DND-41 (cell line): ENCODE measurements at regions not wholly inside any gene's neighbourhood (a gene's known extent, or its start where the extent isn't known, plus 50 kb on each side); places are given as distances from the start of the nearest gene placed in this dataset.
A peak's percentile ranks its signal among the peaks of the same experiment; 100 is the strongest.

Experiments used
- ATAC-seq: fragments of 200-7000 bp; cut with Tn5 transposase; 3 replicates; pipeline ENCODE4 v1.9.1; 2021; ENCODE audit warnings: low read depth; ENCODE audit not compliant: insufficient read depth
- DNase-seq: peaks from one replicate; pipeline ENCODE4 v3.0.0-alpha.2; 2020
- H2AFZ ChIP-seq: 2 replicates; pipeline ENCODE4 v1.6.0; 2012; ENCODE audit warnings: low read depth, low read length
- H3K27ac ChIP-seq: 2 replicates; pipeline ENCODE4 v1.5.1; 2012; ENCODE audit warnings: low read length, inconsistent platforms
- H3K27me3 ChIP-seq: fragments of 200-600 bp; sonication (generic); 2 replicates; pipeline ENCODE4 v1.6.0; 2012; ENCODE audit warnings: low read length, mild to moderate bottlenecking, inconsistent platforms; ENCODE audit not compliant: insufficient read depth, poor library complexity
- H3K36me3 ChIP-seq: 2 replicates; pipeline ENCODE4 v1.5.1; 2012; ENCODE audit warnings: low read length, inconsistent platforms; ENCODE audit not compliant: insufficient read depth
- H3K4me1 ChIP-seq: 2 replicates; pipeline ENCODE4 v1.5.1; 2012; ENCODE audit warnings: mild to moderate bottlenecking, low read length; ENCODE audit not compliant: insufficient read depth
- H3K4me2 ChIP-seq: 2 replicates; pipeline ENCODE4 v1.6.0; 2012; ENCODE audit warnings: mild to moderate bottlenecking, moderate library complexity, low read length, inconsistent platforms; ENCODE audit not compliant: insufficient read depth
- H3K4me3 ChIP-seq, 2 experiments: fragments of 200-600 bp in 1 of 2; shearing (Covaris generic) in 1 of 2; 2 replicates each; pipeline ENCODE4 v1.5.1; 2012 to 2016; ENCODE audit warnings: inconsistent platforms in 2 of 2, low read length in 2 of 2, mild to moderate bottlenecking in 2 of 2, low read depth in 1 of 2, moderate library complexity in 1 of 2
- H3K79me2 ChIP-seq: 2 replicates; pipeline ENCODE4 v1.6.0; 2012; ENCODE audit warnings: low read length, inconsistent platforms; ENCODE audit not compliant: insufficient read depth
- H3K9ac ChIP-seq: 2 replicates; pipeline ENCODE4 v1.6.0; 2012; ENCODE audit warnings: low read depth, mild to moderate bottlenecking, inconsistent platforms, low read length, moderate library complexity
- H3K9me3 ChIP-seq: 2 replicates; pipeline ENCODE4 v1.5.1; 2012; ENCODE audit warnings: low read length, moderate library complexity, mild to moderate bottlenecking, inconsistent platforms; ENCODE audit not compliant: insufficient read depth, severe bottlenecking
- H4K20me1 ChIP-seq: 2 replicates; pipeline ENCODE4 v1.6.0; 2012; ENCODE audit warnings: low read length; ENCODE audit not compliant: insufficient read depth
- EZH2 ChIP-seq: IDR thresholded peaks from 3 replicates; pipeline ENCODE4 v1.6.1; 2012; ENCODE audit warnings: borderline replicate concordance, low read depth, mild to moderate bottlenecking, moderate library complexity, low read length, inconsistent platforms; ENCODE audit not compliant: severe bottlenecking
- TF ChIP-seq, protein P1 (sequence below): IDR thresholded peaks from 2 replicates; pipeline ENCODE4 v1.5.1; 2012; ENCODE audit warnings: borderline replicate concordance, low read length, moderate library complexity, mild to moderate bottlenecking; ENCODE audit not compliant: poor library complexity, severe bottlenecking; ENCODE audit errors: extremely low read depth

DNA sequence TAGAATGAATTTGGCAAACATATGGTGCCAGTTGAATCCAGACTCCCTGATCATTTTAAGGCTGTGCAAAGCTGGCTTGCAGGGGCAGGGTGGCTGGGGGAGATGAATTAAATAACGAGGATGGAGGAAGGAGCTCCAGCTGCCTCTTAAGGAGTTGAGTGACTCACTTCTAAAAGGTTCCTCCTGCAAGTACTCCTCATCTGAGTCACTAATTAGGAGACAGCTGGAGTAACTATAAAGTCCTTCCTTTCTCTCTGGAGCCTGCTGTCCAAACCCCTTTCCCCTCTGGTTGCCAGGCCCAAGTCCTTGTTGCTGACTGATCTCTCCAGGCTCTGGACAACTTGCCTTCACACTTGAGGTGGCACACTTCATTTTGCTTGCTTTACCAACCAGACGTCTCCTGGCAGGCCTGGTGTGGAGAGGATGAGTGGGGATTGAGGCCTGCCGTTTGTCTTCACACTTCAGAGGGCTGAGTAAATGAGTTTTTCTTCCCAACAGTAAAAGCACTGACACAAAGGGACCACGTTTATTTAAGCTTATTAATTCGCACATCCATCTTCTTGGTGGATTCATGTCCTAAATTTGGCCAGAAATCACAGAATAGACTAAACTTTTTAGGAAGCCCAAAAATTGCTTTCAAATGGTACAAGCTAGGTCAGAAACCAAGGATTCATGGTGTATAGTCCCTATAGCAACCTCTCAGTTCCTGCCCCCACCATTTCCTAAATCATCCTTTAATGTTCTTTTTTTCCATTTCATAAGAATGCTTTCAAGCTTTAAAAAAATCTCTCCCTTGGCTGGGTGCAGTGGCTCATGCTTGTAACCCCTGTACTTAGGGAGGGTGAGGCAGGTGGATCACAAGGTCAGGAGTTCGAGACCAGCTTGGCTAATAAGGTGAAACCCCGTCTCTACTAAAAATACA, 90.5 kb upstream of the MYRIP start:
- Histone ChIP-seq H2AFZ (peak overlapping the region; percentile 45; the same call in 1 of the 2 replicates), H3K9ac (no peak overlapping the region), H3K27ac (no peak overlapping the region), H4K20me1 (no peaks in the 10 kb centered on the region), H3K79me2 (no peaks in the 10 kb centered on the region), H3K36me3 (no peaks in the 10 kb centered on the region), H3K27me3 (no peaks in the 10 kb centered on the region), H3K9me3 (no peaks in the 10 kb centered on the region), H3K4me2 (no peak overlapping the region), H3K4me1 (no peaks in the 10 kb centered on the region), H3K4me3 (no peak overlapping the region)
- ATAC-seq (no peak), DNase-seq (no peak)
- TF ChIP-seq EZH2 = no peak
- TF ChIP-seq, protein P1, sequence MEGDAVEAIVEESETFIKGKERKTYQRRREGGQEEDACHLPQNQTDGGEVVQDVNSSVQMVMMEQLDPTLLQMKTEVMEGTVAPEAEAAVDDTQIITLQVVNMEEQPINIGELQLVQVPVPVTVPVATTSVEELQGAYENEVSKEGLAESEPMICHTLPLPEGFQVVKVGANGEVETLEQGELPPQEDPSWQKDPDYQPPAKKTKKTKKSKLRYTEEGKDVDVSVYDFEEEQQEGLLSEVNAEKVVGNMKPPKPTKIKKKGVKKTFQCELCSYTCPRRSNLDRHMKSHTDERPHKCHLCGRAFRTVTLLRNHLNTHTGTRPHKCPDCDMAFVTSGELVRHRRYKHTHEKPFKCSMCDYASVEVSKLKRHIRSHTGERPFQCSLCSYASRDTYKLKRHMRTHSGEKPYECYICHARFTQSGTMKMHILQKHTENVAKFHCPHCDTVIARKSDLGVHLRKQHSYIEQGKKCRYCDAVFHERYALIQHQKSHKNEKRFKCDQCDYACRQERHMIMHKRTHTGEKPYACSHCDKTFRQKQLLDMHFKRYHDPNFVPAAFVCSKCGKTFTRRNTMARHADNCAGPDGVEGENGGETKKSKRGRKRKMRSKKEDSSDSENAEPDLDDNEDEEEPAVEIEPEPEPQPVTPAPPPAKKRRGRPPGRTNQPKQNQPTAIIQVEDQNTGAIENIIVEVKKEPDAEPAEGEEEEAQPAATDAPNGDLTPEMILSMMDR = no peak

DNA sequence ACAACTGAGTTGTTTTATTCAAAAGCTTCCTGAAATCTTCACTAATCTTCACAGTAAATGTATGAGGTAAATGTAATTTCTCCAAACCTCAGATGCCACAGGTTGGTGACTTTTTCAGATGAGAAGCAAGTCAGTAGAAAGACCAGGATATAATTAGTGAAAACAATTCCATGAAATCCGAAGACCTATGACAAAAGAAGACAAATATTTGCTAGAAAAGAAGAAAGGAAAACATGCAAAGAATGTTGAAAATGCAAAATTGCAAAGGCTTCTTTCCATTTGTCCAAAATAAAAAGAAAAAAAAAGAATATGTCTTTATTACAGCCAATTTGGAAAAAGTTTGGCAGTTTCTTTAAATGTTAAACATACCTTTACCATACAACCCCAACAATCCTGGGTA, 88.3 kb upstream of the MYRIP start:
- Histone ChIP-seq H3K4me2 (no peak overlapping the region), H3K4me1 (no peaks in the 10 kb centered on the region), H4K20me1 (no peaks in the 10 kb centered on the region), H3K4me3 (no peak overlapping the region), H3K27ac (no peak overlapping the region), H3K27me3 (no peaks in the 10 kb centered on the region), H2AFZ (no peak overlapping the region), H3K79me2 (no peaks in the 10 kb centered on the region), H3K36me3 (no peaks in the 10 kb centered on the region), H3K9me3 (no peaks in the 10 kb centered on the region), H3K9ac (no peak overlapping the region)
- DNase-seq = no peak
- TF ChIP-seq, protein P1 = no peak
- TF ChIP-seq EZH2 = no peak
- ATAC-seq = no peak

DNA sequence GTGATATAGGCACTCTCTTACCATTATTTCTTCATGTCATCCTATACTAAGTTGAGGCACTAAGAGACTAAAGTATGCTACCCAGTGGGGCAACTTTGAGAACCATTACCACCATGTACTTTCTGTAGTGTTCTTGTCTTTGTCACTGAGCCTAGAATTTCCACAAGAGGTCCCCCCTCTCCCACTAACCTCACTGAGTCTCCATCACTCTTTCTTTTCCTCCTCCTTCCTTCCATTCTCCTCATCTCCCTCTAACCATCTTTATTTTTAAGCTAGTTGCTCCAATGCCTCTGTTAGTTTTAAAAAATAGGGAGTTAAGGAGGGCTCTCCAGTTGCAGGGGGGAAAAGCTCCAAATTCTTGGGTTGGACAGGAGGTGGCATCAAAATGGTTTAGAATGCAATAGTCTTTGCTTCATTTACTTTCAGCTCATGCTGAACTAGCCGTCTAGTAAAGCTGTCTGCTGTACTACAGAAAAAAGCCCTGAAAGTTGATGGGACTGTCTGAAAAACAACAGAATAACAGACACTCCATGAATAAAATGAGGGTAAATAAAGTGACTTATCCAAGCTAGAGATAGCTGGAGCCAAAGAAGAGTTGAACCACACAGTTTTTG, 85.1 kb upstream of the MYRIP start:
- no peaks in the 10 kb centered on the region for H3K4me1 ChIP-seq
- ATAC-seq = no peak

More for the DNA sequence above, 85.1 kb upstream of the MYRIP start:
- H3K9me3 ChIP-seq = no peaks in the 10 kb centered on the region
- no peak overlapping the region for H3K4me2 ChIP-seq
- no peak overlapping the region for H2AFZ ChIP-seq
- no peaks in the 10 kb centered on the region for H3K27me3 ChIP-seq
- no peak overlapping the region for H3K4me3 ChIP-seq
- TF ChIP-seq, protein P1 = peak; percentile 24
- TF ChIP-seq EZH2 = no peak
- H3K27ac ChIP-seq = no peak overlapping the region
- no peak overlapping the region for H3K9ac ChIP-seq
- DNase-seq = no peak
- no peaks in the 10 kb centered on the region for H3K79me2 ChIP-seq
- H3K36me3 ChIP-seq = no peaks in the 10 kb centered on the region
- H4K20me1 ChIP-seq = no peaks in the 10 kb centered on the region
